ENCODE measurements at regions not wholly inside any gene's neighbourhood (a gene's known extent, or its start where the extent isn't known, plus 50 kb on each side); places are given as distances from the start of the nearest gene placed in this dataset.

DNA sequence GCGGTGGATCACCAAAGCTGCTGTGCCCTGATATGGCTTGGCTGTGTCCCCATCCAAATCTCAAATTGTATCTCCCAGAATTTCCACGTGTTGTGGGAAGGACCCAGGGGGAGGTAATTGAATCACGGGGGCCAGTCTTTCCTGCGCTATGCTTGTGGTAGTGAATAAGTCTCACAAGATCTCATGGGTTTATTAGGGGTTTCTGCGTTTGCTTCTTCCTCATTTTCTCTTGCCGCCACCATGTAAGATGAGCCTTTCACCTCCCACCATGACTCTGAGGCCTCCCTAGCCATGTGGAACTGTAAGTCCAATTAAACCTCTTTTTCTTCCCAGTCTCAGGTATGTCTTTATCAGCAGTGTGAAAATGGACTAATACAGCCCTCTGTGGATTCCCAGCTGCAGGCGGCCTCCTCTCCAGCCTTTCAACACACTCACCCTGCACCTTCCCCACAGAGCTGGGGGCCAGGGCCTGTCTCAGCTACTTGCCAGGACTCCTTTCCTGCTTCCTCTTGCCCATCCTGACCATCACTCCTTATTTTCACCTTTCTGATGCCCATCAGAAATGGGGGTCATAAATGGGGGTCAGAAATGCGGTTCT is 57.2 kb upstream of the TOMM7 start:
- in situ Hi-C loops (cut with MboI; ENCODE audit: low sequenced_read_pairs, unreplicated experiment), result no loop called here
- no peak for DNase-seq (ENCODE audit: low spot score)
- TF ChIP-seq CTCF (IDR thresholded peaks at IDR 0.05; ENCODE audit: borderline replicate concordance, control extremely low read depth, extremely low read depth, insufficient read depth, missing control alignments), result no peak

- DNase-seq (ENCODE audit: low spot score), result no peak
- no peak for TF ChIP-seq CTCF (IDR thresholded peaks at IDR 0.05; ENCODE audit: borderline replicate concordance, control extremely low read depth, extremely low read depth, insufficient read depth, missing control alignments)
- in situ Hi-C loops (cut with MboI; ENCODE audit: low sequenced_read_pairs, unreplicated experiment), result no loop called here
Observed at GRCh38 chr7:22879280-22879679, 56.6 kb upstream of the TOMM7 start.

DNA sequence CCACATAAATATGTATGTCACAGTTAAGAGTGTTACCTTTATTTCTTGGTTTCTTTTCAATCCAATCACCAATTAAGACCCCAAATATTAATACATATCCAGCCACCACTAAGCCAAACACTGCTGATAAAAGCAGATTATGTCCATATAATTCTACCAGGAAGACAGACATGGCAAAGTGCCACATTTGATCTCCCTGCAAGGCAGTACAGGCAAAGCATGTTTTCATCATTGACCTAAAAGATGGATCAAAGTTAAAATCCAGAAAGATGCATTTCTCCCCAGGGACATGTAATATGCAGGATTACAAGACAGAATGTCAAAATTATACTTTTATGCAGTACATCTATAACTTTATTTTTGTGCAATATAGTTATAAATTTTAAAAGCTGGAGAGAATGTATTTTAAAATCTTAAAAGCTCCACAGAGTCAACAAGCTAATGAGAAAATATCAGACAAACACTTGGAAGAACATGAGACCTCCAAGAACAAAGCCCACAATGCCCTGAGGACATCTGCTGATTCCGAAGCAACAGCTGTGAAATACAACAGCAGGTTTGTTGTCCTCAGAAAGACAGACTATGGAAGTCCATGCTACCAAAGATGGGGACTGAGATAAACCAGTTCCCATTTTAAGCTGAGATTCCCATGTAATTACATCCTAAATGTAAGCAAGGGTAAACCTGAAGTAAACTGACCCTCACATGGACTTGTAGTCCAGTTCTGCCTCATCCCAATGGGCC is 54.5 kb upstream of the TOMM7 start:
- TF ChIP-seq CTCF (IDR thresholded peaks at IDR 0.05; ENCODE audit: borderline replicate concordance, control extremely low read depth, extremely low read depth, insufficient read depth, missing control alignments), result no peak
- in situ Hi-C loops (cut with MboI; ENCODE audit: low sequenced_read_pairs, unreplicated experiment), result no loop called here
- DNase-seq (ENCODE audit: low spot score), result no peak

DNA sequence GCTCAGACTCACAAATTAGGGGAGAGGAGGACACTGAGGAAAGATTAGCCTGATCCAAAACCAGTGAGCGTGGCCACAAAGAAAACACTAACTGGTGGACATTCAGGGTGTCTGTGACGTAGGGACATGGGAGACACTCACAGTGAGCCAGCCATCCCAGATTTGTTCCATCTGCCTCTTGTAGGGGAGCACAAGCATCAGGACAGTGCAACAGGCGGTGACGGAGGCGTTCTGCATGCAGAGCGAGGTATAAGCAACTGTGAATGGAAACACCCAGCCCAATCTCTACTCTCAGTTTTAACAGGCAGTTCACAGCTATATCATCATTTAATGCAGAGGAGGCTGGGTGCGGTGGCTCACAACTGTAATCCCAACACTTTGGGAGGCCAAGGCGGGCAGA is 52.8 kb upstream of the TOMM7 start:
- in situ Hi-C loops (cut with MboI; ENCODE audit: low sequenced_read_pairs, unreplicated experiment), result no loop called here
- no peak for DNase-seq (ENCODE audit: low spot score)

GRCh38 chr7:22874904-22875303 is 52.3 kb upstream of the TOMM7 start:
- DNase-seq (ENCODE audit: low spot score), result no peak

More for the DNA sequence above, 52.8 kb upstream of the TOMM7 start:
- no peak for TF ChIP-seq CTCF (IDR thresholded peaks at IDR 0.05; ENCODE audit: borderline replicate concordance, control extremely low read depth, extremely low read depth, insufficient read depth, missing control alignments)

More at GRCh38 chr7:22874904-22875303, 52.3 kb upstream of the TOMM7 start:
- in situ Hi-C loops (cut with MboI; ENCODE audit: low sequenced_read_pairs, unreplicated experiment), result no loop called here
- no peak for TF ChIP-seq CTCF (IDR thresholded peaks at IDR 0.05; ENCODE audit: borderline replicate concordance, control extremely low read depth, extremely low read depth, insufficient read depth, missing control alignments)

Data from GM13976 (cell line).